ENCODE measurements at regions not wholly inside any gene's neighbourhood (a gene's known extent, or its start where the extent isn't known, plus 50 kb on each side); places are given as distances from the start of the nearest gene placed in this dataset.

GRCh38 chr14:76708771-76709170 lies 52.5 kb upstream of the VASH1 start:
- TF ChIP-seq CTCF (IDR thresholded peaks at IDR 0.05) (no peak), POLR2A (IDR thresholded peaks at IDR 0.05) (no peak)
